GM23338 (cell line): ENCODE measurements at regions not wholly inside any gene's neighbourhood (a gene's known extent, or its start where the extent isn't known, plus 50 kb on each side); places are given as distances from the start of the nearest gene placed in this dataset.

Experiments used
- ATAC-seq: fragments of 200-7000 bp; cut with Tn5 transposase; 3 replicates; pipeline ENCODE4 v1.9.1; 2020
- DNase-seq: peaks from one replicate; pipeline ENCODE4 v3.0.0-alpha.2; 2015; ENCODE audit warnings: low spot score
- H2AFZ ChIP-seq: fragments of 200-600 bp; sonication (generic); 2 replicates; pipeline ENCODE4 v1.8.0; 2016; ENCODE audit warnings: antibody characterized with exemption, mild to moderate bottlenecking, moderate library complexity
- H3F3A ChIP-seq: fragments of 200-600 bp; sonication (generic); replicated peaks from 2 replicates; pipeline ENCODE4 v1.8.0; 2017; ENCODE audit warnings: antibody characterized with exemption, mixed run types, low read depth
- H3K27ac ChIP-seq: fragments of 200-600 bp; sonication (generic); 2 replicates; pipeline ENCODE4 v1.6.1; 2016; ENCODE audit warnings: low read depth
- H3K27me3 ChIP-seq: fragments of 200-600 bp; sonication (generic); 2 replicates; pipeline ENCODE4 v1.8.0; 2016; ENCODE audit warnings: mild to moderate bottlenecking, mixed run types, moderate library complexity; ENCODE audit not compliant: insufficient read depth
- H3K36me3 ChIP-seq: fragments of 200-600 bp; sonication (generic); 2 replicates; pipeline ENCODE4 v1.8.0; 2016; ENCODE audit warnings: mild to moderate bottlenecking; ENCODE audit not compliant: insufficient read depth
- H3K4me1 ChIP-seq: fragments of 200-600 bp; sonication (generic); 2 replicates; pipeline ENCODE4 v1.8.0; 2016; ENCODE audit warnings: mild to moderate bottlenecking, moderate library complexity; ENCODE audit not compliant: insufficient read depth
- H3K4me2 ChIP-seq: fragments of 200-600 bp; sonication (generic); 2 replicates; pipeline ENCODE4 v1.7.1; 2017; ENCODE audit warnings: mixed run types
- H3K4me3 ChIP-seq: fragments of 200-600 bp; sonication (generic); 2 replicates; pipeline ENCODE4 v1.6.1; 2016; ENCODE audit warnings: mixed run types
- H3K79me2 ChIP-seq: fragments of 200-600 bp; sonication (generic); replicated peaks from 2 replicates; pipeline ENCODE4 v1.8.0; 2017; ENCODE audit warnings: mild to moderate bottlenecking; ENCODE audit not compliant: insufficient read depth
- H3K9me2 ChIP-seq: fragments of 200-600 bp; sonication (generic); 2 replicates; pipeline ENCODE4 v1.8.0; 2017; ENCODE audit not compliant: insufficient read depth
- H4K20me1 ChIP-seq: fragments of 200-600 bp; sonication (generic); replicated peaks from 2 replicates; pipeline ENCODE4 v1.8.0; 2017; ENCODE audit warnings: mild to moderate bottlenecking; ENCODE audit not compliant: insufficient read depth
- H3K27ac Mint-ChIP-seq: 2 replicates; pipeline ENCODE4 v1.8.0; 2020; ENCODE audit warnings: inconsistent platforms, mild to moderate bottlenecking, moderate library complexity, mixed read lengths
- H3K27me3 Mint-ChIP-seq: 3 replicates; pipeline ENCODE4 v1.8.0; 2022; ENCODE audit warnings: low read depth, mild to moderate bottlenecking, moderate library complexity, mixed read lengths, inconsistent platforms; ENCODE audit not compliant: insufficient read depth, poor library complexity
- H3K36me3 Mint-ChIP-seq: 3 replicates; pipeline ENCODE4 v1.8.0; 2021; ENCODE audit warnings: low read depth, mild to moderate bottlenecking, inconsistent platforms, moderate library complexity, mixed read lengths
- H3K4me1 Mint-ChIP-seq: 3 replicates; pipeline ENCODE4 v1.8.0; 2020; ENCODE audit warnings: mild to moderate bottlenecking, inconsistent platforms, mixed read lengths
- H3K4me3 Mint-ChIP-seq: 3 replicates; pipeline ENCODE4 v1.8.0; 2021; ENCODE audit warnings: moderate library complexity, mild to moderate bottlenecking, inconsistent platforms, mixed read lengths
- H3K9me3 Mint-ChIP-seq: 3 replicates; pipeline ENCODE4 v1.8.0; 2020; ENCODE audit warnings: moderate library complexity, mild to moderate bottlenecking, inconsistent platforms, mixed read lengths
- EZH2phosphoT487 ChIP-seq: fragments of 200-600 bp; sonication (generic); IDR thresholded peaks from one replicate; pipeline ENCODE4 v1.8.1; 2018; ENCODE audit warnings: antibody characterized with exemption; ENCODE audit not compliant: unreplicated experiment
- JUNB ChIP-seq: IDR thresholded peaks from one replicate; pipeline ENCODE4 v1.6.1; 2016; ENCODE audit warnings: antibody characterized with exemption; ENCODE audit not compliant: unreplicated experiment
- POLR2AphosphoS5 ChIP-seq: IDR thresholded peaks from 2 replicates; pipeline ENCODE4 v1.6.1; 2016; ENCODE audit warnings: antibody characterized with exemption, low read depth
- ZNF331 ChIP-seq: fragments of 250-450 bp; sonication (Bioruptor Pico); IDR thresholded peaks from 2 replicates; pipeline ENCODE4 v1.5.0; 2020; ENCODE audit warnings: low read depth, mild to moderate bottlenecking, moderate library complexity
- TF ChIP-seq, protein P1 (sequence below): IDR thresholded peaks from 2 replicates; pipeline ENCODE4 v1.6.1; 2016; ENCODE audit warnings: antibody characterized with exemption
- TF ChIP-seq, protein P2 (sequence below): IDR thresholded peaks from one replicate; pipeline ENCODE4 v1.6.1; 2018; ENCODE audit warnings: antibody characterized with exemption; ENCODE audit not compliant: unreplicated experiment

DNA sequence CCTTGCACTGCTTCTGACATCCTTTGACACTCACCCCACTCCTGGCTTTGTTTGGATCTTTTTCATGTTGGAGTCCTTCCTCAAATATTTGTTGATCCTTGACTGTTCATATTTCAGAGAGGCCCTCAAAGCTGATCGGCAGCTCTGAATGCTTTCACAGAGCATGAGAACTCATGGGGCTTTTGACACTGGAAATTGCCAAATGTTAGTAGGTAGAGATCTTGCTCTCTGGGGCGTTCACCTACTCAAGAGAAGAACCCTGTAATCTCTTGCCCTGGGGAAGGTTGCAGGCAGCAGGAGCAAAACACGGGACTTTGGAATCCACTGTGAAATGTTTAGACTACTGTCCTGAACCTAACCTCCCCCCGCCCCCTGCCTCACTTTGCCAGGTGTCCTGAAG is 67.4 kb upstream of the STUM start:
- no peak for ATAC-seq
- Mint-ChIP-seq H3K4me1 (no peaks in the 10 kb centered on the region; the same call in 2 of the 3 replicates), H3K4me3 (no peak overlapping the region), H3K27me3 (peaks cover 4% of the 10 kb centered on the region), H3K9me3 (no peaks in the 10 kb centered on the region), H3K27ac (no peak overlapping the region), H3K36me3 (no peaks in the 10 kb centered on the region)
- Histone ChIP-seq H3K36me3 (no peaks in the 10 kb centered on the region), H3K4me3 (no peak overlapping the region), H3K79me2 (no peaks in the 10 kb centered on the region), H2AFZ (peak overlapping the region; percentile 23; the same call in 1 of the 2 replicates), H3F3A (no peaks in the 10 kb centered on the region), H3K4me1 (no peaks in the 10 kb centered on the region), H3K9me2 (no peaks in the 10 kb centered on the region), H4K20me1 (no peaks in the 10 kb centered on the region), H3K27me3 (no peaks in the 10 kb centered on the region), H3K4me2 (no peak overlapping the region), H3K27ac (no peak overlapping the region)
- DNase-seq = no peak
- TF ChIP-seq, protein P1, sequence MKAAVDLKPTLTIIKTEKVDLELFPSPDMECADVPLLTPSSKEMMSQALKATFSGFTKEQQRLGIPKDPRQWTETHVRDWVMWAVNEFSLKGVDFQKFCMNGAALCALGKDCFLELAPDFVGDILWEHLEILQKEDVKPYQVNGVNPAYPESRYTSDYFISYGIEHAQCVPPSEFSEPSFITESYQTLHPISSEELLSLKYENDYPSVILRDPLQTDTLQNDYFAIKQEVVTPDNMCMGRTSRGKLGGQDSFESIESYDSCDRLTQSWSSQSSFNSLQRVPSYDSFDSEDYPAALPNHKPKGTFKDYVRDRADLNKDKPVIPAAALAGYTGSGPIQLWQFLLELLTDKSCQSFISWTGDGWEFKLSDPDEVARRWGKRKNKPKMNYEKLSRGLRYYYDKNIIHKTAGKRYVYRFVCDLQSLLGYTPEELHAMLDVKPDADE = no peak
- TF ChIP-seq, protein P2, sequence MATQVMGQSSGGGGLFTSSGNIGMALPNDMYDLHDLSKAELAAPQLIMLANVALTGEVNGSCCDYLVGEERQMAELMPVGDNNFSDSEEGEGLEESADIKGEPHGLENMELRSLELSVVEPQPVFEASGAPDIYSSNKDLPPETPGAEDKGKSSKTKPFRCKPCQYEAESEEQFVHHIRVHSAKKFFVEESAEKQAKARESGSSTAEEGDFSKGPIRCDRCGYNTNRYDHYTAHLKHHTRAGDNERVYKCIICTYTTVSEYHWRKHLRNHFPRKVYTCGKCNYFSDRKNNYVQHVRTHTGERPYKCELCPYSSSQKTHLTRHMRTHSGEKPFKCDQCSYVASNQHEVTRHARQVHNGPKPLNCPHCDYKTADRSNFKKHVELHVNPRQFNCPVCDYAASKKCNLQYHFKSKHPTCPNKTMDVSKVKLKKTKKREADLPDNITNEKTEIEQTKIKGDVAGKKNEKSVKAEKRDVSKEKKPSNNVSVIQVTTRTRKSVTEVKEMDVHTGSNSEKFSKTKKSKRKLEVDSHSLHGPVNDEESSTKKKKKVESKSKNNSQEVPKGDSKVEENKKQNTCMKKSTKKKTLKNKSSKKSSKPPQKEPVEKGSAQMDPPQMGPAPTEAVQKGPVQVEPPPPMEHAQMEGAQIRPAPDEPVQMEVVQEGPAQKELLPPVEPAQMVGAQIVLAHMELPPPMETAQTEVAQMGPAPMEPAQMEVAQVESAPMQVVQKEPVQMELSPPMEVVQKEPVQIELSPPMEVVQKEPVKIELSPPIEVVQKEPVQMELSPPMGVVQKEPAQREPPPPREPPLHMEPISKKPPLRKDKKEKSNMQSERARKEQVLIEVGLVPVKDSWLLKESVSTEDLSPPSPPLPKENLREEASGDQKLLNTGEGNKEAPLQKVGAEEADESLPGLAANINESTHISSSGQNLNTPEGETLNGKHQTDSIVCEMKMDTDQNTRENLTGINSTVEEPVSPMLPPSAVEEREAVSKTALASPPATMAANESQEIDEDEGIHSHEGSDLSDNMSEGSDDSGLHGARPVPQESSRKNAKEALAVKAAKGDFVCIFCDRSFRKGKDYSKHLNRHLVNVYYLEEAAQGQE = no peak
- TF ChIP-seq ZNF331 (CRISPR knock-in tag) (no peak), EZH2phosphoT487 (no peak), JUNB (no peak)

DNA sequence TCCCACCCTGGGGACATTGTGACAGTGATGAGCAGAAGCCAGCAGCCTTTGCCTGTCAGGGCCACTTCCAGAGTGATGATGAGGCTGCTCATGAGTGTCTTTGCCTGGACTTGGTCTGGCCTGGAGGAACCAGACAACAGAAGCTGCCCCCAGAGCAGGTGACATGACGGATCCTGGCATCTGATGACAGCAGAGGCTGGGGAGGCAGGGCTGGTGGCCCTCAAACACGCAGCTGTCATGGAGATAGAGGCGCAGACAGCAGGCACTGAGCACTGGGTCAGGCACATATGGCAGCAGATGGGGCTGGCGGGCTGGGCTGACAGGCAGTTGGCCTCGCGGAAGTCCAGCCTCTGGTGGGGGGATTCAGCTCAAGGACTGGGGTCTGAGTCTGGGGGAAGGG is 66.4 kb upstream of the STUM start:
- no peaks in the 10 kb centered on the region for H3K79me2 ChIP-seq
- H3K4me2 ChIP-seq = no peak overlapping the region
- no peak for DNase-seq
- H3K9me3 Mint-ChIP-seq = no peaks in the 10 kb centered on the region
- no peaks in the 10 kb centered on the region; the same call in 2 of the 3 replicates for H3K4me1 Mint-ChIP-seq
- no peaks in the 10 kb centered on the region for H3F3A ChIP-seq
- H3K27me3 ChIP-seq = no peaks in the 10 kb centered on the region
- H2AFZ ChIP-seq = no peak overlapping the region; the same call in 1 of the 2 replicates
- H3K36me3 ChIP-seq = no peaks in the 10 kb centered on the region
- ATAC-seq = no peak
- H3K4me3 Mint-ChIP-seq = no peak overlapping the region
- no peak overlapping the region for H3K27ac ChIP-seq
- no peaks in the 10 kb centered on the region for H3K9me2 ChIP-seq
- H3K36me3 Mint-ChIP-seq = no peaks in the 10 kb centered on the region
- H3K4me3 ChIP-seq = no peak overlapping the region
- peaks cover 4% of the 10 kb centered on the region for H3K27me3 Mint-ChIP-seq
- no peaks in the 10 kb centered on the region for H4K20me1 ChIP-seq
- no peaks in the 10 kb centered on the region for H3K4me1 ChIP-seq
- no peak overlapping the region for H3K27ac Mint-ChIP-seq
- TF ChIP-seq, protein P1 = no peak
- TF ChIP-seq POLR2AphosphoS5 = no peak
- TF ChIP-seq ZNF331 (CRISPR knock-in tag) = no peak
- TF ChIP-seq, protein P2 = no peak
